Type B pancreatic cell (in vitro differentiated cells): ENCODE measurements at regions not wholly inside any gene's neighbourhood (a gene's known extent, or its start where the extent isn't known, plus 50 kb on each side); places are given as distances from the start of the nearest gene placed in this dataset.
A peak's percentile ranks its signal among the peaks of the same experiment; 100 is the strongest.

Experiments used
- DNase-seq: peaks from one replicate; pipeline ENCODE4 v3.0.0; 2021; ENCODE audit warnings: mixed read lengths; ENCODE audit not compliant: unreplicated experiment; ENCODE audit errors: extremely low spot score
- H3K27ac Mint-ChIP-seq: 2 replicates; pipeline ENCODE4 v1.8.0; 2021; ENCODE audit warnings: mild to moderate bottlenecking, mixed read lengths
- H3K27me3 Mint-ChIP-seq: 2 replicates; pipeline ENCODE4 v1.8.0; 2021; ENCODE audit warnings: mixed read lengths
- H3K36me3 Mint-ChIP-seq: 2 replicates; pipeline ENCODE4 v1.8.0; 2021; ENCODE audit warnings: mixed read lengths
- H3K4me1 Mint-ChIP-seq: one replicate; pipeline ENCODE4 v1.8.0; 2021; ENCODE audit warnings: mixed read lengths; ENCODE audit not compliant: unreplicated experiment
- H3K4me3 Mint-ChIP-seq: 2 replicates; pipeline ENCODE4 v1.8.0; 2021; ENCODE audit warnings: mild to moderate bottlenecking, mixed read lengths
- H3K9me3 Mint-ChIP-seq: 2 replicates; pipeline ENCODE4 v1.8.0; 2021; ENCODE audit warnings: mixed read lengths
- TF ChIP-seq, protein P1 (sequence below): fragments of 200-600 bp; sonication (generic); conservative IDR thresholded peaks from 2 replicates; pipeline ENCODE4 v1.5.0; 2021; ENCODE audit warnings: antibody characterized with exemption, mild to moderate bottlenecking

- H3K9me3 Mint-ChIP-seq = peaks cover 7% of the 10 kb centered on the region
- peaks cover 5% of the 10 kb centered on the region for H3K4me1 Mint-ChIP-seq
- H3K27ac Mint-ChIP-seq = no peak overlapping the region
- TF ChIP-seq, protein P1, sequence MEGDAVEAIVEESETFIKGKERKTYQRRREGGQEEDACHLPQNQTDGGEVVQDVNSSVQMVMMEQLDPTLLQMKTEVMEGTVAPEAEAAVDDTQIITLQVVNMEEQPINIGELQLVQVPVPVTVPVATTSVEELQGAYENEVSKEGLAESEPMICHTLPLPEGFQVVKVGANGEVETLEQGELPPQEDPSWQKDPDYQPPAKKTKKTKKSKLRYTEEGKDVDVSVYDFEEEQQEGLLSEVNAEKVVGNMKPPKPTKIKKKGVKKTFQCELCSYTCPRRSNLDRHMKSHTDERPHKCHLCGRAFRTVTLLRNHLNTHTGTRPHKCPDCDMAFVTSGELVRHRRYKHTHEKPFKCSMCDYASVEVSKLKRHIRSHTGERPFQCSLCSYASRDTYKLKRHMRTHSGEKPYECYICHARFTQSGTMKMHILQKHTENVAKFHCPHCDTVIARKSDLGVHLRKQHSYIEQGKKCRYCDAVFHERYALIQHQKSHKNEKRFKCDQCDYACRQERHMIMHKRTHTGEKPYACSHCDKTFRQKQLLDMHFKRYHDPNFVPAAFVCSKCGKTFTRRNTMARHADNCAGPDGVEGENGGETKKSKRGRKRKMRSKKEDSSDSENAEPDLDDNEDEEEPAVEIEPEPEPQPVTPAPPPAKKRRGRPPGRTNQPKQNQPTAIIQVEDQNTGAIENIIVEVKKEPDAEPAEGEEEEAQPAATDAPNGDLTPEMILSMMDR = no peak
- peak; percentile 62 for DNase-seq
- no peaks in the 10 kb centered on the region for H3K36me3 Mint-ChIP-seq
- H3K4me3 Mint-ChIP-seq = no peak overlapping the region
- peaks cover 9% of the 10 kb centered on the region for H3K27me3 Mint-ChIP-seq
These were observed 141.2 kb upstream of the C14orf180 start for GRCh38 chr14:104438166-104438887.

GRCh38 chr14:104439625-104440024, 139.9 kb upstream of the C14orf180 start:
- H3K27ac Mint-ChIP-seq = no peak overlapping the region
- TF ChIP-seq, protein P1 = no peak
- H3K4me3 Mint-ChIP-seq = no peak overlapping the region
- peaks cover 5% of the 10 kb centered on the region for H3K4me1 Mint-ChIP-seq
- peaks cover 7% of the 10 kb centered on the region for H3K9me3 Mint-ChIP-seq
- peaks cover 9% of the 10 kb centered on the region for H3K27me3 Mint-ChIP-seq
- H3K36me3 Mint-ChIP-seq = no peaks in the 10 kb centered on the region
- no peak for DNase-seq

- Mint-ChIP-seq H3K9me3 (peaks cover 7% of the 10 kb centered on the region), H3K27me3 (peaks cover 13% of the 10 kb centered on the region), H3K4me1 (peaks cover 5% of the 10 kb centered on the region), H3K27ac (no peak overlapping the region), H3K36me3 (no peaks in the 10 kb centered on the region), H3K4me3 (no peak overlapping the region)
- TF ChIP-seq, protein P1 = no peak
- DNase-seq = peak; percentile 59
These were observed 139.1 kb upstream of the C14orf180 start for GRCh38 chr14:104440297-104440956.

DNA sequence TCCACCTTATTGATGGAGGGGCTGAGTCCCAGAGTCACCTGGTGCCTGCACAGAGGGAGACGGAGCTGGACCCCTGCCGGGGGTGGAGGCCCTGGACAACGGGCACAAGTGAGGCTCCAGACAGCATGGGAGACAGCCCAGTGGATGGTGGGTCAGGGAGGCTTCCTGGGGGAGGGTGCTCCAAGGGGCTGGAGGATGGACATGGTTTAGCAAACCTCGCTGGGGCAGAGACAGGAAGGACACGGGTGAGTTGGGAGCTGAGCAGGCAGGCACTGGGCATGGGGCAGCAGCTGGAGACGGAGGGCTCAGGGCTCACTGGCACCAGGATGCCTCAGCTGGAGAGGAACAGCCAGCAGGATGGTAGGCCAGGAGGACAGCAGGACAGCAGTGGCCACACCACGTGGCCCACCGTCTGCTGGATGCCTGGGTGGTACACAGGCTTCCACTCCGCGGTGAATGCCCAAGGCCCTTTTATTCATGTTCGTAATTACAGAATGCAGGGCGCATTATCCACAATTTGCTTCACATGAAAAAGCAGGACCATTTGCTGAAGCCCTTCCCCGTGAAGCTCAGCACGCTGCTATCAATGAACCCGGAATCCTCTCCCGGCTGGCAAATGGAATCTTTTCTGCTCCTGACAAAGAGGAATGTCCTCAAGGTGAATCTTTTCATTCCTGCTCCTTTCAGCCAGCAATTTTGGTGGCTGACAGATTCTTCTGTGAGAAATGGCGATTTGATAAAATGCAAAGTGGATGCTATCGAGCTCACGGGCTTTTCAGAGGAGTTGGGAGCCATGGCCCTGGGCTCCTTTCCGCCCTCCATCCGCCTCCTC, 138.1 kb upstream of the C14orf180 start:
- H3K4me1 Mint-ChIP-seq = peaks cover 5% of the 10 kb centered on the region

DNA sequence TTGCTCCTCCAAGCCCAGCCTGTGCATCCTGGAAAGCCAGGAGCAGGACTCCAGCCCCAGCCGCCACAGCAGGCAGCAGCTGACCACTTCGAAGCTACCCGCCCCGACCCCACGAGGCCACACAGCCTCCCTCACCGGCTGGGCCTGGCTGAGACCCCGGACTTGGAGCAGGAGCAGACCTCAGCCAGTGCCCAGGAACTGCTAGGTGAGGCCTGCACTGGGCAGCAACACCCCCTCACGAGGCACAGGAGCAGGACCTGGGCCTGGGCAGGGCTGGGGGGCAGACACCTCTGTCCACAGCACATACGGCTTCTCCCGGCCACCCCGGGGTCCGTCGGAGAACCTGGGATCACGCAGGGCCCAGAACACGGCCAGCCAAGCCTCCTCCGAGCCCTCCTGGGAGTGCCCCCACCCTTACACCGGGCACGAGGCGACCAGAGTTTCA, 137.4 kb upstream of the C14orf180 start:
- Mint-ChIP-seq H3K36me3 (no peaks in the 10 kb centered on the region), H3K27ac (no peak overlapping the region), H3K27me3 (peaks cover 21% of the 10 kb centered on the region), H3K4me1 (peaks cover 5% of the 10 kb centered on the region), H3K4me3 (no peak overlapping the region), H3K9me3 (peaks cover 7% of the 10 kb centered on the region)
- DNase-seq = peak; percentile 64
- TF ChIP-seq, protein P1 = no peak

More for the DNA sequence above, 138.1 kb upstream of the C14orf180 start:
- Mint-ChIP-seq H3K4me3 (no peak overlapping the region), H3K27me3 (peaks cover 18% of the 10 kb centered on the region), H3K9me3 (peaks cover 7% of the 10 kb centered on the region), H3K36me3 (no peaks in the 10 kb centered on the region), H3K27ac (no peak overlapping the region)
- TF ChIP-seq, protein P1 = no peak
- peak; percentile 66 for DNase-seq
